IMR-90 (cell line): ENCODE measurements at regions not wholly inside any gene's neighbourhood (a gene's known extent, or its start where the extent isn't known, plus 50 kb on each side); places are given as distances from the start of the nearest gene placed in this dataset.

Experiments
- MAFK ChIP-seq: IDR thresholded peaks from 2 replicates; pipeline ENCODE4 v1.6.1; 2012; ENCODE audit warnings: low read depth, low read length, improper control_type of control experiment
- NFE2L2 ChIP-seq: fragments of 150-350 bp; IDR thresholded peaks from 2 replicates; pipeline ENCODE4 v1.6.1; 2016; ENCODE audit warnings: low read depth, mild to moderate bottlenecking, low read length
- POLR2A ChIP-seq: IDR thresholded peaks from 2 replicates; pipeline ENCODE4 v1.6.1; 2012; ENCODE audit warnings: mild to moderate bottlenecking, low read depth, low read length
- TF ChIP-seq, protein P1 (sequence below): conservative IDR thresholded peaks from 2 replicates; pipeline ENCODE4 v1.5.1; 2012; ENCODE audit warnings: mild to moderate bottlenecking, low read depth, low read length, improper control_type of control experiment
- TF ChIP-seq, protein P2 (sequence below): fragments of 150-350 bp; IDR thresholded peaks from 2 replicates; pipeline ENCODE4 v1.6.1; 2016; ENCODE audit warnings: low read depth, mild to moderate bottlenecking, low read length, moderate library complexity, borderline replicate concordance
- TF ChIP-seq, protein P3 (sequence below): fragments of 150-350 bp; IDR thresholded peaks from 2 replicates; pipeline ENCODE4 v1.6.1; 2017; ENCODE audit warnings: mild to moderate bottlenecking, antibody characterized with exemption, low read length, low read depth

DNA sequence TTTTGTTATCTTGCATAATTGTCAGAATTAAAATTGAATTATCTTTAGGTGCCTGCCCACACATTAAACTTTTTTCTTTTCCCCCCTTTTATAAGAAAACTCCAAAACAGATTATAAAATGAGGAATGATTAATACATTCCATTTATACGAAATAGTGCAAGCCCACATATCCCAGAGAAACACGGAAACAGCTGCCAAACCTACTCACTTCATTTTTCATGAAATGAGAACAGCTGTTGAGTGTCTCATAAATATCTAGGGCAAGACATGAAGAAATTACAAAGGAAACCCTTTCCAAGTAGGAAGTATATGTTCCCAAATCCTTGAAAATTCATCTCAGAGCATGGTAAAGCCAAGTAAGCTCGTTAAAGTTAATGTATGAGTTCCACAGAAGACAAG, 459.4 kb upstream of the NMUR2 start:
- TF ChIP-seq, protein P1, sequence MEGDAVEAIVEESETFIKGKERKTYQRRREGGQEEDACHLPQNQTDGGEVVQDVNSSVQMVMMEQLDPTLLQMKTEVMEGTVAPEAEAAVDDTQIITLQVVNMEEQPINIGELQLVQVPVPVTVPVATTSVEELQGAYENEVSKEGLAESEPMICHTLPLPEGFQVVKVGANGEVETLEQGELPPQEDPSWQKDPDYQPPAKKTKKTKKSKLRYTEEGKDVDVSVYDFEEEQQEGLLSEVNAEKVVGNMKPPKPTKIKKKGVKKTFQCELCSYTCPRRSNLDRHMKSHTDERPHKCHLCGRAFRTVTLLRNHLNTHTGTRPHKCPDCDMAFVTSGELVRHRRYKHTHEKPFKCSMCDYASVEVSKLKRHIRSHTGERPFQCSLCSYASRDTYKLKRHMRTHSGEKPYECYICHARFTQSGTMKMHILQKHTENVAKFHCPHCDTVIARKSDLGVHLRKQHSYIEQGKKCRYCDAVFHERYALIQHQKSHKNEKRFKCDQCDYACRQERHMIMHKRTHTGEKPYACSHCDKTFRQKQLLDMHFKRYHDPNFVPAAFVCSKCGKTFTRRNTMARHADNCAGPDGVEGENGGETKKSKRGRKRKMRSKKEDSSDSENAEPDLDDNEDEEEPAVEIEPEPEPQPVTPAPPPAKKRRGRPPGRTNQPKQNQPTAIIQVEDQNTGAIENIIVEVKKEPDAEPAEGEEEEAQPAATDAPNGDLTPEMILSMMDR, result no peak
- TF ChIP-seq MAFK, result no peak
- TF ChIP-seq, protein P2, sequence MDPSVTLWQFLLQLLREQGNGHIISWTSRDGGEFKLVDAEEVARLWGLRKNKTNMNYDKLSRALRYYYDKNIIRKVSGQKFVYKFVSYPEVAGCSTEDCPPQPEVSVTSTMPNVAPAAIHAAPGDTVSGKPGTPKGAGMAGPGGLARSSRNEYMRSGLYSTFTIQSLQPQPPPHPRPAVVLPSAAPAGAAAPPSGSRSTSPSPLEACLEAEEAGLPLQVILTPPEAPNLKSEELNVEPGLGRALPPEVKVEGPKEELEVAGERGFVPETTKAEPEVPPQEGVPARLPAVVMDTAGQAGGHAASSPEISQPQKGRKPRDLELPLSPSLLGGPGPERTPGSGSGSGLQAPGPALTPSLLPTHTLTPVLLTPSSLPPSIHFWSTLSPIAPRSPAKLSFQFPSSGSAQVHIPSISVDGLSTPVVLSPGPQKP, result no peak
- TF ChIP-seq NFE2L2, result no peak
- TF ChIP-seq, protein P3, sequence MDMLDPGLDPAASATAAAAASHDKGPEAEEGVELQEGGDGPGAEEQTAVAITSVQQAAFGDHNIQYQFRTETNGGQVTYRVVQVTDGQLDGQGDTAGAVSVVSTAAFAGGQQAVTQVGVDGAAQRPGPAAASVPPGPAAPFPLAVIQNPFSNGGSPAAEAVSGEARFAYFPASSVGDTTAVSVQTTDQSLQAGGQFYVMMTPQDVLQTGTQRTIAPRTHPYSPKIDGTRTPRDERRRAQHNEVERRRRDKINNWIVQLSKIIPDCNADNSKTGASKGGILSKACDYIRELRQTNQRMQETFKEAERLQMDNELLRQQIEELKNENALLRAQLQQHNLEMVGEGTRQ, result no peak
- no peak for TF ChIP-seq POLR2A
